H1 (cell line): ENCODE measurements at regions not wholly inside any gene's neighbourhood (a gene's known extent, or its start where the extent isn't known, plus 50 kb on each side); places are given as distances from the start of the nearest gene placed in this dataset.
"Not testable (repeated sequence)": the region's sequence is repeated elsewhere in the genome, so short reads cannot be mapped to it uniquely, and the experiment has no call there.

ENCODE experiments used
- CTCF ChIA-PET: fragments of 300-600 bp; sonication (Branson Sonifier 250); formaldehyde crosslinking; loops from one replicate; lab custom pipeline; 2021; ENCODE audit not compliant: partially characterized antibody; lab: Charles Lee
- POLR2A ChIA-PET: fragments of 300-600 bp; sonication (Branson Sonifier 250); formaldehyde crosslinking; loops from one replicate; lab custom pipeline; 2021; ENCODE audit warnings: inconsistent platforms; ENCODE audit not compliant: partially characterized antibody; lab: Charles Lee
- DNase-seq, 2 experiments: peaks; one replicate each; pipeline versions ENCODE4 v3.0.0 to v3.0.0-alpha.2; 2010 to 2022; ENCODE audit warnings: low spot score in 2 of 2, low read depth in 1 of 2, mixed read lengths in 1 of 2
- FAIRE-seq: peaks from 2 replicates; lab custom pipeline; 2011; peaks lifted over from hg19 to GRCh38; lab: Jason Lieb, UNC
- H2AFZ ChIP-seq: 2 replicates; pipeline ENCODE4 v1.8.1; 2012; ENCODE audit warnings: low read length, inconsistent platforms
- H2AK5ac ChIP-seq: 2 replicates; pipeline ENCODE4 v1.6.1; 2013; ENCODE audit warnings: low read depth, low read length
- H2BK120ac ChIP-seq: replicated peaks from 2 replicates; pipeline ENCODE3; 2013; ENCODE audit warnings: low read depth, low read length, inconsistent platforms
- H2BK12ac ChIP-seq: 2 replicates; pipeline ENCODE4 v1.6.1; 2013; ENCODE audit warnings: low read depth, low read length
- H2BK15ac ChIP-seq: 2 replicates; pipeline ENCODE4 v1.6.1; 2013; ENCODE audit warnings: low read length
- H2BK20ac ChIP-seq: 2 replicates; pipeline ENCODE4 v1.6.1; 2013; ENCODE audit warnings: low read length
- H2BK5ac ChIP-seq: 2 replicates; pipeline ENCODE4 v1.6.1; 2013; ENCODE audit warnings: low read depth, low read length
- H3K14ac ChIP-seq: 2 replicates; pipeline ENCODE4 v1.6.1; 2013; ENCODE audit warnings: inconsistent platforms; ENCODE audit not compliant: insufficient read length
- H3K18ac ChIP-seq: 2 replicates; pipeline ENCODE4 v1.6.1; 2013; ENCODE audit warnings: low read length; ENCODE audit errors: extremely low read depth
- H3K23ac ChIP-seq: 2 replicates; pipeline ENCODE4 v1.6.1; 2013; ENCODE audit warnings: inconsistent platforms; ENCODE audit not compliant: insufficient read length
- H3K23me2 ChIP-seq: 2 replicates; pipeline ENCODE4 v1.6.1; 2013; ENCODE audit warnings: low read depth, low read length
- H3K27ac ChIP-seq: 2 replicates; pipeline ENCODE4 v1.6.1; 2011; ENCODE audit warnings: low read depth, low read length, inconsistent platforms
- H3K27me3 ChIP-seq, 4 experiments: replicated peaks in 1 of 4; 1 replicate in 1 of 4; 2 replicates in 3 of 4; pipeline versions ENCODE4 v1.6.1 to v1.8.1; 2011 to 2013; ENCODE audit warnings: low read length in 3 of 4, mild to moderate bottlenecking in 3 of 4, inconsistent platforms in 2 of 4, mixed read lengths in 2 of 4, moderate library complexity in 1 of 4; ENCODE audit not compliant: control insufficient read depth in 3 of 4, insufficient read depth in 3 of 4; ENCODE audit errors: extremely low read depth in 1 of 4
- H3K36me3 ChIP-seq, 4 experiments: 2 replicates each; pipeline versions ENCODE4 v1.6.1 to v1.8.1; 2011 to 2013; ENCODE audit warnings: mild to moderate bottlenecking in 4 of 4, low read length in 3 of 4, moderate library complexity in 2 of 4, control low read depth in 1 of 4, inconsistent platforms in 1 of 4; ENCODE audit not compliant: insufficient read depth in 4 of 4, control insufficient read depth in 2 of 4
- H3K4ac ChIP-seq: replicated peaks from 2 replicates; pipeline ENCODE3; 2013; ENCODE audit warnings: low read length, low read depth, mixed read lengths, inconsistent platforms; ENCODE audit not compliant: insufficient read length
- H3K4me1 ChIP-seq, 4 experiments: replicated peaks in 1 of 4; 1 replicate in 1 of 4; 2 replicates in 3 of 4; pipeline versions ENCODE4 v1.6.1 to v1.8.1; 2011 to 2013; ENCODE audit warnings: low read length in 3 of 4, inconsistent platforms in 2 of 4, mixed read lengths in 1 of 4; ENCODE audit not compliant: insufficient read depth in 4 of 4, control insufficient read depth in 3 of 4
- H3K4me2 ChIP-seq, 2 experiments: 2 replicates each; pipeline versions ENCODE4 v1.6.1 to v1.8.1; 2011 to 2013; ENCODE audit warnings: low read depth in 2 of 2, low read length in 2 of 2, control low read depth in 1 of 2, inconsistent platforms in 1 of 2, mild to moderate bottlenecking in 1 of 2; ENCODE audit not compliant: insufficient read depth in 1 of 2
- H3K4me3 ChIP-seq, 4 experiments: fragments of 200-600, 300-600 bp in 1 of 4; sonication (generic), shearing (Covaris generic), sonication (Bioruptor Twin) in 1 of 4; 2 replicates each; pipeline versions ENCODE4 v1.5.1 to v1.8.1; 2011 to 2016; ENCODE audit warnings: low read length in 4 of 4, low read depth in 3 of 4, control low read depth in 2 of 4, inconsistent platforms in 2 of 4, mild to moderate bottlenecking in 2 of 4, mixed read lengths in 1 of 4, moderate library complexity in 1 of 4; ENCODE audit not compliant: insufficient read depth in 2 of 4; ENCODE audit errors: extremely low read depth in 1 of 4
- H3K56ac ChIP-seq: replicated peaks from 2 replicates; pipeline ENCODE3; 2013; ENCODE audit warnings: low read depth, mild to moderate bottlenecking, mixed read lengths, low read length, inconsistent platforms; ENCODE audit not compliant: insufficient read length
- H3K79me1 ChIP-seq: 2 replicates; pipeline ENCODE4 v1.6.1; 2013; ENCODE audit warnings: low read depth, low read length, control low read depth
- H3K79me2 ChIP-seq, 2 experiments: 2 replicates each; pipeline versions ENCODE4 v1.6.1 to v1.8.1; 2012 to 2013; ENCODE audit warnings: low read length in 2 of 2, mild to moderate bottlenecking in 2 of 2, inconsistent platforms in 1 of 2; ENCODE audit not compliant: insufficient read depth in 2 of 2, control insufficient read depth in 1 of 2
- H3K9ac ChIP-seq, 4 experiments: replicated peaks in 1 of 4; 1 replicate in 1 of 4; 2 replicates in 3 of 4; pipeline versions ENCODE4 v1.6.1 to v1.8.1; 2011 to 2013; ENCODE audit warnings: low read depth in 3 of 4, low read length in 3 of 4, control low read depth in 2 of 4, mild to moderate bottlenecking in 2 of 4, moderate library complexity in 2 of 4, inconsistent platforms in 1 of 4; ENCODE audit errors: extremely low read depth in 1 of 4
- H3K9me3 ChIP-seq, 2 experiments: 2 replicates each; pipeline versions ENCODE4 v1.6.1 to v1.8.1; 2012 to 2013; ENCODE audit warnings: mild to moderate bottlenecking in 2 of 2, moderate library complexity in 2 of 2, control low read depth in 1 of 2, inconsistent platforms in 1 of 2, low read depth in 1 of 2, low read length in 1 of 2, mixed read lengths in 1 of 2; ENCODE audit not compliant: insufficient read depth in 2 of 2
- H4K20me1 ChIP-seq, 2 experiments: replicated peaks in 1 of 2; 2 replicates each; pipeline versions ENCODE3 to v1.8.1; 2011 to 2013; ENCODE audit warnings: inconsistent platforms in 2 of 2, low read length in 2 of 2, mild to moderate bottlenecking in 1 of 2; ENCODE audit not compliant: insufficient read depth in 2 of 2, control insufficient read depth in 1 of 2
- H4K5ac ChIP-seq: 2 replicates; pipeline ENCODE4 v1.6.1; 2013; ENCODE audit warnings: low read length, low read depth, mixed read lengths, inconsistent platforms; ENCODE audit not compliant: insufficient read length
- H4K8ac ChIP-seq: 2 replicates; pipeline ENCODE4 v1.8.0; 2013; ENCODE audit warnings: mild to moderate bottlenecking, moderate library complexity, low read length, inconsistent platforms; ENCODE audit not compliant: insufficient read depth; ENCODE audit errors: extremely low read depth
- H4K91ac ChIP-seq: replicated peaks from 2 replicates; pipeline ENCODE3; 2013; ENCODE audit warnings: low read length, mixed read lengths, inconsistent platforms; ENCODE audit not compliant: insufficient read length
- CTCF ChIP-seq, 3 experiments: IDR thresholded peaks; 1 replicate in 2 of 3; 2 replicates in 1 of 3; pipeline versions ENCODE4 v1.5.1 to v1.6.1; 2011; ENCODE audit warnings: low read length in 3 of 3, mild to moderate bottlenecking in 3 of 3, inconsistent platforms in 2 of 3, low read depth in 1 of 3, moderate library complexity in 1 of 3; ENCODE audit not compliant: insufficient read depth in 1 of 3; ENCODE audit errors: control extremely low read depth in 1 of 3
- RAD21 ChIP-seq, 2 experiments: IDR thresholded peaks in 1 of 2; conservative IDR thresholded peaks in 1 of 2; 2 replicates each; pipeline ENCODE4 v1.6.1; 2011; ENCODE audit warnings: low read depth in 2 of 2, low read length in 2 of 2, improper control_type of control experiment in 1 of 2, inconsistent platforms in 1 of 2, mild to moderate bottlenecking in 1 of 2, moderate library complexity in 1 of 2
- WGBS, 2 experiments: shearing (Covaris generic) in 1 of 2; methylation state at CpG; one replicate each; pipeline versions ENCODE4 v1.1.6 to v1.1.7; 2013 to 2015; ENCODE audit warnings: low lambda C conversion rate in 2 of 2, mixed read lengths in 2 of 2, inconsistent platforms in 1 of 2, low coverage in 1 of 2, missing lambda C conversion rate in 1 of 2; ENCODE audit not compliant: insufficient replicate concordance in 2 of 2, insufficient coverage in 1 of 2, insufficient read length in 1 of 2; ENCODE audit errors: extremely low coverage in 1 of 2, missing lambda C conversion rate in 1 of 2; 5-methylcytosine and 5-hydroxymethylcytosine counted together

- H3K79me1 ChIP-seq, H2BK20ac ChIP-seq, H3K4ac ChIP-seq, H3K4me1 ChIP-seq, H2BK12ac ChIP-seq, POLR2A ChIA-PET, H3K27ac ChIP-seq, H3K4me3 ChIP-seq, H3K36me3 ChIP-seq, H3K9ac ChIP-seq, H4K20me1 ChIP-seq, H3K23ac ChIP-seq, H3K9me3 ChIP-seq, H2BK120ac ChIP-seq, H4K5ac ChIP-seq, H3K23me2 ChIP-seq, H4K91ac ChIP-seq, H3K56ac ChIP-seq, H2BK5ac ChIP-seq, H2BK15ac ChIP-seq, H3K4me2 ChIP-seq, H3K18ac ChIP-seq, H2AK5ac ChIP-seq, H3K79me2 ChIP-seq, H3K14ac ChIP-seq, H2AFZ ChIP-seq, H4K8ac ChIP-seq, H3K27me3 ChIP-seq: not testable (repeated sequence)
- FAIRE-seq (peak; percentile 70), DNase-seq (peak in 1 of 2 experiments; percentile 67)
- CTCF ChIA-PET: interaction anchor here (0.7 to 0.9 kb wide), 2 partner anchors 678 to 684 kb away, joined by 3 to 4 read pairs; no protein-coding TSS in a partner anchor
- TF ChIP-seq RAD21 (IDR thresholded peaks at IDR 0.05 in 1 of 2, conservative IDR thresholded peaks at IDR 0.05 in 1 of 2; ENCODE audit: low read depth in 2 of 2, low read length in 2 of 2) (peak; percentile 30 to 45; a peak in 2 of 4 replicates), CTCF (IDR thresholded peaks at IDR 0.05; ENCODE audit: control extremely low read depth in 1 of 3, insufficient read depth in 1 of 3, low read depth in 1 of 3, low read length in 3 of 3) (peak; percentile 48 to 65 (median 63))
- 26% methylated on average over 5 of the region's 6 CpGs; no CpG with 5 or more reads in 1 of the 2 experiments for WGBS, 2 experiments
These were observed 102.0 kb upstream of the PLEKHM1 start for GRCh38 chr17:45592433-45592923.
